ENCODE measurements at regions not wholly inside any gene's neighbourhood (a gene's known extent, or its start where the extent isn't known, plus 50 kb on each side); places are given as distances from the start of the nearest gene placed in this dataset.

DNA sequence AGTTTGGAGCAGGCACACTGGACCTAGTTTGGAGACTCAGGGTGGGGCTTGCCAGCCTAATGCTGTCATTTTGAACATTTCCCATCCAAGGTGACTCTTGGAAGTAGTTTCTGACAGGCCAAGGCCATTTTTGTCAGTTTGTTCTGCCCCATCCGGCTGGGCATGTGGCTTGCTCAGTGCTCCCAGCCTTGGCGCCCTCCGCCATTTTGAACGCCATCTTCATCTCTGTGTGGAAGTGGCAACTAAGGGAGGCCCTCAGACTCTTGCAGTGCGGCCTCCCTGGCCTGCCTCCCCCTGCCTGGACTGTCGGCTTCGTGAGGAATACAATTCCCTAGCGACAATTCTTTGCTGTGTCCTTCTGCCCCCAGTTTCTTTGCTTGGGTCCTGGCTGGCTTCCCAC lies 150.6 kb upstream of the RGMA start:
- FAIRE-seq (no peak), ATAC-seq (no peak)
- no TSS peak for BruUV-seq (replicated peaks)

More for the DNA sequence above, 150.6 kb upstream of the RGMA start:
- no peaks in the 10 kb centered on the region for H3K9me3 ChIP-seq (replicated peaks; ENCODE audit: control insufficient read depth, insufficient read depth, low read depth, low read length)
- H3K27ac ChIP-seq (ENCODE audit: extremely low read depth, low read depth, low read length) = no peak overlapping the region
- intact Hi-C loops (cut with micrococcal nuclease) (no loop called here), in situ Hi-C loops (cut with MboI) (no loop called here)
- H3K4me3 ChIP-seq = no peak overlapping the region
- no peaks in the 10 kb centered on the region for H3K36me3 ChIP-seq (ENCODE audit: control insufficient read depth, insufficient read depth, low read length)
- no peaks in the 10 kb centered on the region for H3K9me1 ChIP-seq (ENCODE audit: control insufficient read depth, insufficient read depth, low read length)
- no peak overlapping the region for H3K9ac ChIP-seq (ENCODE audit: insufficient read depth in 1 of 2, low read depth in 2 of 2, low read length in 2 of 2)
- H2AFZ ChIP-seq (ENCODE audit: low read depth, low read length) = no peak overlapping the region
- H4K20me1 ChIP-seq (replicated peaks; ENCODE audit: control insufficient read depth, insufficient read depth, low read length) = no peaks in the 10 kb centered on the region
- H3K4me2 ChIP-seq (ENCODE audit: insufficient read depth, low read length) = no peak overlapping the region
- 0% methylated on average over 8 of the region's 8 CpGs for WGBS (ENCODE audit: insufficient coverage, low coverage, missing lambda C conversion rate)
- POLR2A ChIA-PET = no interaction called here
- CTCF ChIA-PET (ENCODE audit: low intra/inter-chr PET ratio) = no interaction called here
- no peak for DNase-seq (ENCODE audit: extremely low read depth in 1 of 4, low spot score in 3 of 4)
- no peaks in the 10 kb centered on the region for H3K4me1 ChIP-seq (replicated peaks in 1 of 2; ENCODE audit: control insufficient read depth in 2 of 2, insufficient read depth in 2 of 2, low read length in 2 of 2)
- TF ChIP-seq ZC3H8 (IDR thresholded peaks at IDR 0.05) (no peak), CREBBP (IDR thresholded peaks at IDR 0.05; ENCODE audit: low read depth, low read length) (no peak)
- TF ChIP-seq, protein P1, sequence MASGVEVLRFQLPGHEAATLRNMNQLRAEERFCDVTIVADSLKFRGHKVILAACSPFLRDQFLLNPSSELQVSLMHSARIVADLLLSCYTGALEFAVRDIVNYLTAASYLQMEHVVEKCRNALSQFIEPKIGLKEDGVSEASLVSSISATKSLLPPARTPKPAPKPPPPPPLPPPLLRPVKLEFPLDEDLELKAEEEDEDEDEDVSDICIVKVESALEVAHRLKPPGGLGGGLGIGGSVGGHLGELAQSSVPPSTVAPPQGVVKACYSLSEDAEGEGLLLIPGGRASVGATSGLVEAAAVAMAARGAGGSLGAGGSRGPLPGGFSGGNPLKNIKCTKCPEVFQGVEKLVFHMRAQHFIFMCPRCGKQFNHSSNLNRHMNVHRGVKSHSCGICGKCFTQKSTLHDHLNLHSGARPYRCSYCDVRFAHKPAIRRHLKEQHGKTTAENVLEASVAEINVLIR (CRISPR knock-in tag; IDR thresholded peaks at IDR 0.05) = no peak
- TF ChIP-seq, protein P2, sequence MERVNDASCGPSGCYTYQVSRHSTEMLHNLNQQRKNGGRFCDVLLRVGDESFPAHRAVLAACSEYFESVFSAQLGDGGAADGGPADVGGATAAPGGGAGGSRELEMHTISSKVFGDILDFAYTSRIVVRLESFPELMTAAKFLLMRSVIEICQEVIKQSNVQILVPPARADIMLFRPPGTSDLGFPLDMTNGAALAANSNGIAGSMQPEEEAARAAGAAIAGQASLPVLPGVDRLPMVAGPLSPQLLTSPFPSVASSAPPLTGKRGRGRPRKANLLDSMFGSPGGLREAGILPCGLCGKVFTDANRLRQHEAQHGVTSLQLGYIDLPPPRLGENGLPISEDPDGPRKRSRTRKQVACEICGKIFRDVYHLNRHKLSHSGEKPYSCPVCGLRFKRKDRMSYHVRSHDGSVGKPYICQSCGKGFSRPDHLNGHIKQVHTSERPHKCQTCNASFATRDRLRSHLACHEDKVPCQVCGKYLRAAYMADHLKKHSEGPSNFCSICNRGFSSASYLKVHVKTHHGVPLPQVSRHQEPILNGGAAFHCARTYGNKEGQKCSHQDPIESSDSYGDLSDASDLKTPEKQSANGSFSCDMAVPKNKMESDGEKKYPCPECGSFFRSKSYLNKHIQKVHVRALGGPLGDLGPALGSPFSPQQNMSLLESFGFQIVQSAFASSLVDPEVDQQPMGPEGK (CRISPR knock-in tag; IDR thresholded peaks at IDR 0.05; ENCODE audit: borderline replicate concordance) = no peak
- H3K79me2 ChIP-seq (ENCODE audit: control insufficient read depth, insufficient read depth, low read length) = no peaks in the 10 kb centered on the region
- peaks cover 6 to 21% of the 10 kb centered on the region in 2 experiments; a peak in 4 of 5 replicates for H3K27me3 ChIP-seq (ENCODE audit: control insufficient read depth in 2 of 2, insufficient read depth in 2 of 2, low read length in 2 of 2)

All from K562 (cell line).